Ovary (tissue), 7 donors: ENCODE measurements at regions not wholly inside any gene's neighbourhood (a gene's known extent, or its start where the extent isn't known, plus 50 kb on each side); places are given as distances from the start of the nearest gene placed in this dataset.

Experiments
- DNase-seq, 5 donors: peaks; one replicate each; pipeline ENCODE4 v3.0.0-alpha.2; 2019 to 2020
- H3K27ac ChIP-seq, 2 donors: fragments of 200-600 bp; one replicate each; pipeline versions ENCODE4 v1.5.1 to v1.8.0; 2019 to 2022
- H3K27me3 ChIP-seq: fragments of 200-600 bp; one replicate; pipeline ENCODE4 v1.8.0; 2022
- H3K36me3 ChIP-seq: fragments of 200-600 bp; sonication (generic); one replicate; pipeline ENCODE4 v1.5.1; 2019
- H3K4me1 ChIP-seq: one replicate; pipeline ENCODE4 v1.8.1; 2013; ENCODE audit warnings: mild to moderate bottlenecking, moderate library complexity; ENCODE audit not compliant: insufficient read depth
- H3K4me3 ChIP-seq: fragments of 200-600 bp; sonication (generic); one replicate; pipeline ENCODE4 v1.5.1; 2017
- H3K9me3 ChIP-seq, 2 donors: fragments of 200-600 bp in 1 of 2; sonication (generic) in 1 of 2; one replicate each; pipeline versions ENCODE4 v1.5.1 to v1.8.1; 2013 to 2019; ENCODE audit warnings: mild to moderate bottlenecking in 1 of 2, moderate library complexity in 1 of 2
- CTCF ChIP-seq, 3 donors: fragments of 450-650 bp in 2 of 3; fragments of 200-600 bp in 1 of 3; IDR thresholded peaks; one replicate each; pipeline versions ENCODE4 v1.5.1 to v1.8.0; 2016 to 2022; ENCODE audit warnings: antibody characterized with exemption in 3 of 3, mild to moderate bottlenecking in 1 of 3
- EP300 ChIP-seq: sonication (generic); formaldehyde crosslinking; IDR thresholded peaks from one replicate; pipeline ENCODE4 v1.6.1; 2017; ENCODE audit warnings: antibody characterized with exemption
- POLR2A ChIP-seq: fragments of 450-650 bp; IDR thresholded peaks from one replicate; pipeline ENCODE4 v1.6.1; 2017; ENCODE audit warnings: antibody characterized with exemption, mild to moderate bottlenecking, moderate library complexity
- WGBS, 3 donors: extraction: QIAGEN DNeasy Blood & Tissue Kit in 1 of 3; methylation state at CpG; one replicate each; pipeline versions ENCODE4 v1.1.5 to v1.1.7; 2013 to 2017; 5-methylcytosine and 5-hydroxymethylcytosine counted together
- intact Hi-C, 4 donors: fragments of 100-400 bp; cut with DNase I; formaldehyde crosslinking; loops; one replicate each; pipeline versions ENCODE4 v1.11.0 to v1.15.1; 2022 to 2023
- donor health status: DM: no; HTN: no; CAD: no; lungs with moderate emphysema.
- donor health status: DM: no; HTN: no; CAD: no.
- donor health status: Bipolar disorder and iron deficiency.
- donor health status: DM: no; HTN: no; CAD: no.
- donor health status: DM: yes; HTN: yes; CAD: no.

- Histone ChIP-seq H3K9me3 (no peaks in the 10 kb centered on the region), H3K4me1 (no peaks in the 10 kb centered on the region), H3K4me3 (no peak overlapping the region), H3K36me3 (no peaks in the 10 kb centered on the region), H3K27me3 (no peaks in the 10 kb centered on the region), H3K27ac (no peak overlapping the region)
- intact Hi-C loops = no loop called here
- no peak for TF ChIP-seq CTCF (IDR thresholded peaks at IDR 0.05)
- no peak for TF ChIP-seq POLR2A
- DNase-seq = no peak
- WGBS, 3 donors = 52 to 71% (median 60%) methylated on average over 2 of the region's 2 CpGs
These were observed 236.1 kb downstream of the C12orf50 start for GRCh38 chr12:87793131-87793530.

- TF ChIP-seq POLR2A (no peak), CTCF (IDR thresholded peaks at IDR 0.05) (no peak), EP300 (no peak)
- intact Hi-C loops = no loop called here
- WGBS, 3 donors = 95 to 97% (median 95%) methylated on average over 21 of the region's 21 CpGs
- DNase-seq = no peak
- Histone ChIP-seq H3K9me3 (no peaks in the 10 kb centered on the region), H3K36me3 (no peaks in the 10 kb centered on the region), H3K4me3 (no peak overlapping the region), H3K27me3 (no peaks in the 10 kb centered on the region), H3K4me1 (no peaks in the 10 kb centered on the region), H3K27ac (no peak overlapping the region)
These were observed 244.9 kb downstream of the C12orf50 start for GRCh38 chr12:87784350-87784749.

- H3K36me3 ChIP-seq = no peaks in the 10 kb centered on the region
- no peaks in the 10 kb centered on the region for H3K9me3 ChIP-seq
- no peak overlapping the region for H3K4me3 ChIP-seq
- WGBS, 3 donors = 59 to 88% (median 85%) methylated on average over 8 of the region's 8 CpGs
- no peak overlapping the region for H3K27ac ChIP-seq
- intact Hi-C loops = no loop called here
- H3K27me3 ChIP-seq = no peaks in the 10 kb centered on the region
- TF ChIP-seq POLR2A = no peak
- TF ChIP-seq EP300 = no peak
- no peak for TF ChIP-seq CTCF (IDR thresholded peaks at IDR 0.05)
- DNase-seq = no peak
- no peaks in the 10 kb centered on the region for H3K4me1 ChIP-seq
These were observed 245.7 kb downstream of the C12orf50 start for GRCh38 chr12:87783467-87783866.

- Histone ChIP-seq H3K27ac (no peak overlapping the region), H3K4me3 (no peak overlapping the region), H3K9me3 (no peaks in the 10 kb centered on the region), H3K27me3 (no peaks in the 10 kb centered on the region), H3K36me3 (no peaks in the 10 kb centered on the region), H3K4me1 (no peaks in the 10 kb centered on the region)
- 90 to 95% (median 92%) methylated on average over 3 of the region's 3 CpGs for WGBS, 3 donors
- intact Hi-C loops = no loop called here
- DNase-seq = no peak
- TF ChIP-seq CTCF (IDR thresholded peaks at IDR 0.05) (no peak), EP300 (no peak), POLR2A (no peak)
These were observed 246.4 kb downstream of the C12orf50 start for GRCh38 chr12:87782838-87783237.
